BJ (cell line): ENCODE measurements at regions not wholly inside any gene's neighbourhood (a gene's known extent, or its start where the extent isn't known, plus 50 kb on each side); places are given as distances from the start of the nearest gene placed in this dataset.

Source experiments
- CTCF ChIA-PET: fragments of 350-600 bp; formaldehyde crosslinking; extraction: SDS; loops from one replicate; lab custom pipeline; 2021; ENCODE audit warnings: antibody characterized with exemption, inconsistent platforms; lab: Yijun Ruan, JAX
- POLR2A ChIA-PET: fragments of 300-600 bp; sonication (Branson Sonifier 250); formaldehyde crosslinking; extraction: SDS; loops from one replicate; lab custom pipeline; 2021; ENCODE audit warnings: antibody characterized with exemption; lab: Charles Lee
- DNase-seq: peaks from one replicate; pipeline ENCODE4 v3.0.0-alpha.2; 2011; ENCODE audit warnings: low read depth
- H3K27me3 ChIP-seq: 2 replicates; pipeline ENCODE4 v1.6.0; 2011; ENCODE audit warnings: low read length; ENCODE audit not compliant: control insufficient read depth, insufficient read depth
- H3K36me3 ChIP-seq: 2 replicates; pipeline ENCODE4 v1.5.1; 2011; ENCODE audit warnings: low read length; ENCODE audit not compliant: control insufficient read depth, insufficient read depth
- H3K4me3 ChIP-seq: 2 replicates; pipeline ENCODE4 v1.5.1; 2011; ENCODE audit warnings: low read depth, mild to moderate bottlenecking, control low read depth, low read length
- CTCF ChIP-seq: IDR thresholded peaks from 2 replicates; pipeline ENCODE4 v1.5.1; 2011; ENCODE audit warnings: low read depth, mild to moderate bottlenecking, control low read depth, inconsistent platforms, low read length, moderate library complexity; ENCODE audit not compliant: insufficient read depth

- ChIA-PET POLR2A (no interaction called here), CTCF (no interaction called here)
- DNase-seq, result no peak
- no peak for TF ChIP-seq CTCF
- Histone ChIP-seq H3K36me3 (no peaks in the 10 kb centered on the region), H3K4me3 (no peak overlapping the region), H3K27me3 (no peaks in the 10 kb centered on the region; the same call in 1 of the 2 replicates)
Measured at GRCh38 chr5:167900340-167900935, 391.0 kb upstream of the WWC1 start.

- H3K36me3 ChIP-seq, result no peaks in the 10 kb centered on the region
- no peak for DNase-seq
- no peaks in the 10 kb centered on the region; the same call in 1 of the 2 replicates for H3K27me3 ChIP-seq
- ChIA-PET CTCF (no interaction called here), POLR2A (no interaction called here)
- no peak for TF ChIP-seq CTCF
- no peak overlapping the region for H3K4me3 ChIP-seq
Measured at GRCh38 chr5:167902298-167902697, 389.1 kb upstream of the WWC1 start.

GRCh38 chr5:167903243-167903642 is 388.2 kb upstream of the WWC1 start:
- Histone ChIP-seq H3K4me3 (no peak overlapping the region), H3K27me3 (no peaks in the 10 kb centered on the region; the same call in 1 of the 2 replicates), H3K36me3 (no peaks in the 10 kb centered on the region)
- DNase-seq, result no peak
- ChIA-PET POLR2A (no interaction called here), CTCF (no interaction called here)
- no peak for TF ChIP-seq CTCF

GRCh38 chr5:167903659-167904058 is 387.8 kb upstream of the WWC1 start:
- POLR2A ChIA-PET, result no interaction called here
- CTCF ChIA-PET, result interaction anchor here (0.6 to 0.7 kb wide), 2 partner anchors 68 to 129 kb away, joined by 3 read pairs; no protein-coding TSS in a partner anchor
- no peak for DNase-seq
- Histone ChIP-seq H3K4me3 (no peak overlapping the region), H3K27me3 (no peaks in the 10 kb centered on the region; the same call in 1 of the 2 replicates), H3K36me3 (no peaks in the 10 kb centered on the region)
- TF ChIP-seq CTCF, result no peak

- TF ChIP-seq CTCF, result no peak
- H3K4me3 ChIP-seq, result no peak overlapping the region
- POLR2A ChIA-PET, result interaction anchor here (0.6 kb wide), 1 partner anchor 206 kb away, joined by 3 read pairs; no protein-coding TSS in a partner anchor
- H3K27me3 ChIP-seq, result no peaks in the 10 kb centered on the region; the same call in 1 of the 2 replicates
- H3K36me3 ChIP-seq, result no peaks in the 10 kb centered on the region
- CTCF ChIA-PET, result interaction anchor here (2.3 kb wide), 1 partner anchor 9 kb away, joined by 8 read pairs; no protein-coding TSS in a partner anchor
- no peak for DNase-seq
Measured at GRCh38 chr5:167905919-167906853, 385.3 kb upstream of the WWC1 start.
